Renal cortical epithelial cell (primary cell): ENCODE measurements at regions not wholly inside any gene's neighbourhood (a gene's known extent, or its start where the extent isn't known, plus 50 kb on each side); places are given as distances from the start of the nearest gene placed in this dataset.
"Not testable (repeated sequence)": the region's sequence is repeated elsewhere in the genome, so short reads cannot be mapped to it uniquely, and the experiment has no call there.

Source experiments
- DNase-seq: peaks from one replicate; pipeline ENCODE4 v3.0.0-alpha.2; 2011; ENCODE audit warnings: low read depth

DNA sequence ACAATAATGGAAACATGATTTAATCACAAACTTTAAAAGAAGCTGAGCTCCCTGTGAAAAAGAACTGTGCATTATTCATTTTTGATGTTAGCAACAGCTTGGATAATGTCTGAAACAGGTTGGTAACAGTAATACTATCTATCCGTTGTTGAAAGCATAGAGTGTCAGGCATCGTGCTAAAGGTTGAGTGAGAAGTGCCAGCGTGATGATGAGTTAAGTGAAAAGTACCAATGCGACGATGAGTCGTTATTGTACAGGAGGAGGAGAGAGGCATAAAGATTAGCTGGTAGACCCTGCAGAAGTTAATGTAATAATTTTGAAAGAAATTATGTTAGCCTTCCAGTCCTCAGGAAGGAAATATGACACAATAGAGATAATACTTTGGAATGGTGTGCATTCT, 593.6 kb downstream of the MAT2B start:
- no peak for DNase-seq

DNA sequence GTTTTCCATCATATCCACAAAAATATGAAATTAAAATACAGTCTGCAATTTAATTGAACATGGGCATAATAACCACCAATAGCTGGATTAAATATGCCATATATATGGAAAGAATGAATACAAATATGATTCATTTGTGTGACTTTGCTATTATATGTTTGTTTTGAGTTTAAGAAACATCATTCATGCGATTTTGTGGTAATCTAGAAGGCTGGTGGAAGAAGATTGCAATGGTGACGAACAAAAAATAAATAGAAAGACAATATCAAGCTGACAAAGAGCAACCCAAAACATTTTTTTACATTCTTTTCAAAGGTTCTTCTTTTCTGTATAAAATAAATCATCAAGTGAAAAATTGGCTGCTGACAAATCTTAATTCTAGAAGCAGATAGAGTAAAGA, 610.0 kb downstream of the MAT2B start:
- DNase-seq, result no peak

DNA sequence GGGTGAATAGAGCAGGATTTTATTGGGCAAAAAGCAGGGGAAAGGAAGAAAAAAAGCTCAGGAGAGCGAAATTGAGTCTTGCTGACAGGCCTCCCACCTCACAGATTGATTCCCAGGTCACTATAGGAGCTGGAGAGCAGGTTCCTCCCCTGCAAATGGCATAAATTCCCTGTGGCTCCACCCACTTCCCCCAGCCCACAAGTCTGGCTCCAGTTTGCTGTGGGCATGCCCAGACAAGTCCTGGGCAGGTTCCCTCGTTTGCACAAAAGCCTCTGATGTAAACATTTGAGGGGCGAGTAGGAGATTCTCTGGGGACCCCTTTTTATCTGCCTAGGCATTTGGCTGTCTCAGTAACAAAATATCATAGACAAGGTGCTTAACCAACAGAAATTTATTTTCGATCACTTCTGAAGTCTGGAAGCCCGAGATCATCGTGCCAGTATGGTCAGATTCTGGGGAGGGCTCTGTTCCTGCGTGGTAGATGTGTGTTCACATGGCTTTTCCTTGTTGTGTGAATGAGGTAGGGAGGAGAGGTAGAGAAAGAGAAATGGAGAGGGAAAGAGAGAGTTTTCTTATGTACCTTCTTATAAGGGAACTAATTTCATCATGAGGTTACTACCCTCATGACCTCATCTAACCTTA, 614.5 kb downstream of the MAT2B start:
- peak; percentile 55 for DNase-seq

DNA sequence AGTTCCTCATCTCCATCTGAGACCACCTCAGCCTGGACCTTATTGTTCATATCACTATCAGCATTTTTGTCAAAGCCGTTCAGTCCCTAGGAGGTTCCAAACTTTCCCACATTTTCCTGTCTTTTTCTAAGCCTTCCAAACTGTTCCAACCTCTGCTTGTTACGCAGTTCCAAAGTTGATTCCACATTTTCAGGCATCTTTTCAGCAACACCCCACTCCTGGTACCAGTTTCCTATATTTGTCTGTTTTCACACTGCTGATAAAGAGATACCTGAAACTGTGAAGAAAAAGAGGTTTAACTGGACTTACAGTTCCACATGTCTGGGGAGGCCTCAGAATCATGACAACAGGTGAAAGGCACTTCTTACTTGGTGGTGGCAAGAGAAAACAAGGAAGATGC, 622.1 kb downstream of the MAT2B start:
- DNase-seq, result no peak

DNA sequence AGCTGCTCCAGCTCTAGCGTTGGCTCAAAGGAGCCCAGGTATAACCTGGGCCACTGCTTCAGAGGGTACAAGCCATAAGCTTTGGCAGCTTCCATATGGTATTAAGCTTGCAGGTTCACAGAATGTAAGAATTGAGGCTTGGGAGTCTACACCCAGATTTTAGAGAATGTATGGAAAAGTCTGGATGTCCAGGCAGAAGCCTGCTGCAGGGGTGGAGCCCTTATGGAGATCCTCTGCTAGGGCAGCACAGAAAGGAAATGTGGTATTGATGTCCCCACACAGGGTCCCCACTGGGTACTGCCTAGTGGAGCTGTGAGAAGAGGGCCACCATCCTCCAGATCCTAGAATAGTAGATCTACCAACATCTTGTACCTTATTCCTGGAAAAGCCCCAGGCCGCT, 626.9 kb downstream of the MAT2B start:
- DNase-seq, result no peak

DNA sequence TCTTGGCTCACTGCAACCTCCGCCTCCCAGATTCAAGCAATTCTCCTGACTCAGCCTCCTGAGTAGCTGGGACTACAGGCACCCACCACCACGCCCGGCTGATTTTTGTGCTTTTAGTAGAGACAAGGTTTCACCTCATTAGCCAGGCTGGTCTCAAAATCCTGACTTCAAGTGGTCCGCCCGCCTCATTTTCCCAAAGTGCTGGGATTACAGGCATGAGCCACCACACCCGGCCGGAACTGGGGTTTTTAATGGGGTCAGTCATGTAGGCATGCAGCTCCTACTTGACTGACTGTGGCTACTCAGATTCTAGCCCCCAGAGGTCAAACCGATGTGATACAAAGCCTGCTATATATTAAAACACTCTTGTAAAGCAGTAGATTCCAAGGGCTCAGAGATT, 631.7 kb downstream of the MAT2B start:
- no peak for DNase-seq

DNA sequence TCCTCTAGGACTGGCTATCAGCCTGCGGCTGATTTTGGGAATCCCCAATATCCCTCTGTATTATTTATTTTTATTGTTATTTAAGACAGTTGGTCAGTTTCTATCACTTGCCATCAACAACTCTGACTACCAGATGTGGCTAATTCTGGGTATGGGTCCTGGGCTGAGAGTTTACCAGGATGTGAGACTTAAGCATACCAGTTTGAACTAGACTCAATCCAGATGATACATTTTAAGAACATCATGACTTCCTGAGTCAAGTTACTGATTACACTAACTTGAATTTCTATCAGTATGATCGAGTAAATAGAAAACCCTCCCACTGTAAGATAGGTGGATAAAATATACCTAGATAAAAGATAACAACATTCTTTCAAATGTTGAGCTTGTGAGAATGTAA, 634.0 kb downstream of the MAT2B start:
- no peak for DNase-seq

DNA sequence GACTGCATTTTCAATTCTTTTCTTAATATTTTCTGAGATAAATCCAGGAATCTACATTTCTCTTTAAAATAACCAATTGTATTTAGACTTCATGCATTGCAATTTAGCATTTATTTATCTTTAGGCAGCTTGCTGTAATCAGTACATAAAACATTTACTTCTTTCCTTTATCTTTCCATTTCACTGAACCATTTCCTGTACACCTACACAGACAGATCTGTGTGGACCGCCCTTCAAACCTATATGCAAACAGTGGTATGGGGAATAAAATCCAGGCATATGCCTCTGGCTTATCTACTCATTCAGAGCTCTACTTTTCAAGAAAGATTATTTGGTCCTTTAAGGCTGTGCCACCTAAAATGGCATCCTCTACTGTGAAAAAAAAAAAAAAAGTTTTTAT, 640.0 kb downstream of the MAT2B start:
- DNase-seq, result no peak

DNA sequence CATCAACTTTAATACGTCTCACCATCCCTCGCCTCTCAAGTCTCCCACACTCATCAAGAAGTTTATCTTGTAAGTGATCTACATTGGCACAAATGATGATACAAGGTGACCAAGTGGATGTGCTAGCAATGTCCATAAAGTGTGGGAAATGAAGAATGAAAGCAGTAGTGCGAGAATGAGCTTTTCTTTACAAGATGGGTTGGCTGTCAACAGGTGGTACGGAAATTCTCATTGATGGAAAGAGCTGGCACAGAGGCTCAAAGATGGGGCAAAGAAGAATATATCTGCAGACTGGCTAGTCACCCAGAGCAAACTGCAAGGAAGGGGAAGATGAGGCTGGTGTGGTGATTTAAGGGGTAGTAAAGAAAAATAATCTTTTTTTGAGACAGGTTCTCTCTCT, 640.8 kb downstream of the MAT2B start:
- DNase-seq, result no peak

DNA sequence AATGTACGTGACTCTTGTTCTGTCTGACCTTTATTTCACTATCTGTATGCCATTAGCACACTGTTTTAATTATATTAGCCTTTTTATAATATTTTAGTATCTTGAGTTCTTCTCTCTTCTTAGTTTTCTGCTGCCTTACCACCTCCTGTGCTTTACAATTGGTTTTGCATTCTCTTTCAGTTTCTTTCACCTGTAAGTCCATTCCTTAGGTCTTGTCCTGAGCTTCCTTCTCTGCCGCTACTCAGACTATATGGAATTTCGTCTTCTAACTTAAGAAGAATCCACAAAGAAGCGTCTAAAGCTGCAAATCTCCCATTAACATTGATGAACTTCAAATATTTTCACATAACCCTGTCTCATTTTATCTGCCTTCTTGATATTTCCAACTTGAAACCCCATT, 642.9 kb downstream of the MAT2B start:
- DNase-seq, result no peak

DNA sequence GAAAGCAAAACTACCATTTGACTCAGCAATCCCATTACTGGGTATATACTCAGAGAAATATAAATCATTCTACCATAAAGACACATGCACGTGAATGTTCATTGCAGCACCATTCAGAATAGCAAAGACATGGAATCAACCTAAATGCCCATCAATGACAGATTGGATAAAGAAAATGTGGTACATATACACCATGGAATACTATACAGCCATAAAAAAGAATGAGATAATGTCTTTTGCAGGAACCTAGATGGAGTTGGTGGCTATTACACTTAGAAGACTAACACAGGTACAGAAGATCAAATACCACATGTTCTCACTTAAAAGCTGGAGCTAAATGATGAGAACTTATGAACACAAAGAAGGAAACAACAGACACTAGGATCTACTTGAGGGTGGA, 647.1 kb downstream of the MAT2B start:
- not testable (repeated sequence) for DNase-seq

DNA sequence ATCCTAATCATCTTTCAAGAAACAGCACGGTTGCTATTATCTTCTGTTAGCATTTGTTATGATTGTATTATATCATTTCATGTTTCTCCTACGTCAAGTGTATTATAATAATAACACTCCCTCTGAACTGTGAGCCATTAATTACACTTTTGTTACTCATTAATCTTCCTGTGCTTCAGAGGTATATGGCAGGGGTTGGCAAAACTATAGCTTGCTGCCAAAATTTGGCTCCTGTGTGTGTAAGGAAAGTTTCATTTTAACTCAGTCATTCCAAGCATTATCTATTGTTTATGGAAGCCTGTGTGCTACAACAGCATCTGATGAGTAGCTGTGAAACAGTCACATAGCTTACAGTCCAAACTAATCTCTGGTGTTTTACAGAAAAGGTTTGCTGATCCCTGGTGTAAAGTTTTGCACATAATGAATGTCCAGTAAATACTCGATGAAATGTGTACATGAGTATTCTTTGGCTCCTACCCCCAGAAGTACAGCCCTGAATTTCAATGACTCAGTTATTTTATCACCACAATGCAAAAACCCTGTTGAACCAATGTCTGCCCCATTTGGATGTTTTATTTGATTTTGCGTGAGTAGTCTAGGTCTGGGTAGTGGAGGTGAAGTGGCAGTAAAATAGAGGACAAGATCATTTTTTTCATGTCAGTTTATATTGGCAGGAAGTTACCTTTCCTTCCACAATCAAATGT, 648.2 kb downstream of the MAT2B start:
- peak; percentile 16 for DNase-seq

DNA sequence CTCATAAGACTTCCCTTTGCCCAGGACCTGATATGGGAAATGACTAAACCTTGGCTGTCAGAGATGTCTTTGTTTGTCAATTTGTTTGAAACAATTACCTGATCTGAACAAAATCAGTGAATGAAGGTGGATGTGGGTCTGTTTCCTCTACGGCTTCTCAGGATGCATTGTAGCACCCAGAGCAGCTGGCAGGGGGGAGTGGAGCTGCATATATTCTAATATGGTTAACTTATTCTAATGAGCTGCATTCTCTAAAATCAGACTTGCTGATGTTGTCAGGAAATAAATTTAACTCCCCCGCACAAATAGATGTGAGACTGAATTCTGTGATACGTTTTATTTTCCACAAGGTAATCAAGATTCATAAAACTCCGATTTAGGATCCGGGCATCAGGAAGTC, 665.4 kb downstream of the MAT2B start:
- DNase-seq, result no peak

DNA sequence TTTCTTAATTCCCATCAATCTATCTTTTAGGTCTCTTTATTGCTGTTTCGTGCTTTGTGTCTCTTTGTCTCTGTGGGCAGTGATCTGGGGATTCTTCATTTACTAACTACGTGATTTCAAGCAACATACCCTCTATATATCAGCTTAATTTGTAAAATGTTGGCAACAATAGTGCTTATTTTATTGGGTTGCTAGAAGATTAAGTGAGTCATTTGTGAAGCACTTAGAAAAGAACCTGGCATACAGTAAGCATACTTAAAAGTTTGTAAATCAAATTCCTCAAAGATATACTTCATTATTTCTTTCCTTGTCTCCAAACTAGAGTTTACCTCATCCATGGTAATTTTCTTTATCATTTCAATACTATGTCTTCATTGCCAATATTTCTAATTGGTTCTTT, 669.7 kb downstream of the MAT2B start:
- DNase-seq, result peak; percentile 61

DNA sequence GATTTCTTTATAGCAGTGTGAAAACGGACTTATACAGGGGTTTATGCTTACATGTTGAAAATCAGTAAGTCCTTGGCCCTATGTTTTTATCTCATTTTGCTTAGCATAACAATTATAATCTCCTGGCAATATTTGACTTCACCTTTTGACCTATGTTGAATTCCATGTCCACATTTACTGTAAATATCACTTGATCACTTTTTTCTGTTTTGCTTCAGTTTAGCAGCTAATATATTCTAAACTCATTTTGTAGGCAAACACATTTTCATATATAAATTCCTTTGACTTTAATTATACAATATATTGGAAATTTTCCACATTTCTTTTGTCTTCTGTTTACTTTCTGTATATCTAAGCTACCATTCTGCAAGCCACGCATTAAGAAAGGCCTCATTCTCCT, 674.0 kb downstream of the MAT2B start:
- DNase-seq, result no peak

DNA sequence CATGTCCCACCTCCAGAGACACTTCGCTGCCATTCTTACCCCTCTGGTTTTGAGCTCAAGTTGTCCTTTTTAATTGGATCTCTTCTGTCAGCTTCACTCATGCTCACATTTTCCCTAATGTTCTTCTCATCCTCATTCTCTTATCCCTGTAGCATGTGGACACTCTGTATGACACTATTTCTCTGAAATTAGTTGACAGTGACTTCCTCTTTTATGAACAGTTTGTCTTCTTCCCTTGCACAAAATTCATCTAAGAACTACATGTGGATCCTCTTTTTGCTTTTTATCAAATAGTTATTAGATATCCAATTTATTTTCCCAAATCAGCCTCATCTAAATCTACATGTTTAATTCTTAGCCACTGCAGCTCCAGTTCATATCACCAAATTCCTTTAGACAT, 676.2 kb downstream of the MAT2B start:
- DNase-seq, result no peak

DNA sequence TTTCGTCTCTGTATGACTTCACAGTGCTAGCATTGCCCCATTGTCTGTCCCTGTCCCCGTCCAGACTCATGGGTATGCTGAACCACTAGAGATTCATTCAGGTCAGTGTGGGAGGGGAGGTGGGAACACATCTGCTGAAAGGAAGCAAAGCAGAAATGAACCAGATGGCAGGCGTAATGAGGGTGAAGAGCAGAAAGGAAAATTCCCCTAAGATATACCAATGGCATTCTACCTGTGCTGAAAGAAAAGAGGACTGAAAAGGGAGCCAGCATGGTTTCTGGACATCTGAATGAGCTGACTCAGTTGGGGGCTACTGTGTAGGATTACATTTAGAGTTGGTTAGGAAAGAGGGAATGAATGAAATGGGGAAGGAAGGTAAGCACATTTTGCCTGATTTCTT, 678.7 kb downstream of the MAT2B start:
- DNase-seq, result no peak

DNA sequence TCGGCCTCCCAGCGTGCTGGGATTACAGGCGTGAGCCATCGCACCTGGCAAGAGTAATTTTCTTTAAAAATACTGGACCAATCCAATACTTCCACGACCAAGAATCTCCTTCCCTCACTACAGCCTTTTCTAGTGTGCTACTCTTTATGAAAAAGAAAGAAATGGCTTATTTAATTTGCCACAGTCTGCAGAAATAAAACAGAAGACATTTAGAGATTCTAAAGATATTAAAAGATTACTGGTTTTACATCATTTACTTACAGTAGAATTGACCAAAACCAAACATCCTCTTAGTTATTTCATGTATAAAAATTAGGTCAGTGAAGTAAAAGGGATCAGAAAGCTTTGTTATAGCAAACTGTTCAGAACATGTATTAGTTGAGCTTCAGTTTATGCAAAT, 679.6 kb downstream of the MAT2B start:
- no peak for DNase-seq

DNA sequence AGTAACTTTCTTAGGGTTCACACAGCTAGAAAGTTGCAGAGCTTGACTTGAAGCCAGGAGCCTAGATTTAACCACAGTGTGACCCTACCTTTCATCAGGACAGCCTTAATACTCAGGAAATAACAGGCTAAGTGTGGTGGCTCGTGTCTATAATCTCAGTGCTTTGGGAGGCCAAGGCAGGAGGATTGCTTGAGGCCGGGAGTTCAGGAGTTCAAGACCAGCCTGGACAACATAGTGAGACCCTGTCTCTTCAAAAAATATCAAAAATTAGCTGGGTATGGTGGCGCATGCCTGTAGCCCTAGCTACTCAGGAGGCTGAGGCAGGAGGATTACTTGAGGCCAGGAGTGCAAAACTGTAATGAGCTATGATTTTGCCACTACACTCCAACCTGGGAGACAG, 681.1 kb downstream of the MAT2B start:
- DNase-seq, result no peak

DNA sequence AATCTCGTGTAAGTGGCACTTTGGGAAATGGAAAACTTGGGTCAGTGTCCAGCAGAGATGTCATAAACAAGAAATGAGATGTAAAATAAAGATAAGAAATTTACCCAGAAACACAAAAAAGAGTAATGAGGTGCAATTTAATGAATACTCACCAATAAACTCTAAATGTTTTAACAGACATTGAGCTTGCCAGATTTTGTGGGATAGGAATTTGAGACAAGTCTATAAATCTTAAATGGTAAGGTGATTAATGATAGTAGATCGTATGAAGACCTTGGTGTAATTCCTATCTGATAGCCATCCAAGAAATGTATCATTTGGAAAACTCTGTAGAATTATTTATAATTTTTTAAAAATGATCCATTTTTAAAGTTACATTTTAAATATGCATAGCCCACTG, 682.4 kb downstream of the MAT2B start:
- no peak for DNase-seq

DNA sequence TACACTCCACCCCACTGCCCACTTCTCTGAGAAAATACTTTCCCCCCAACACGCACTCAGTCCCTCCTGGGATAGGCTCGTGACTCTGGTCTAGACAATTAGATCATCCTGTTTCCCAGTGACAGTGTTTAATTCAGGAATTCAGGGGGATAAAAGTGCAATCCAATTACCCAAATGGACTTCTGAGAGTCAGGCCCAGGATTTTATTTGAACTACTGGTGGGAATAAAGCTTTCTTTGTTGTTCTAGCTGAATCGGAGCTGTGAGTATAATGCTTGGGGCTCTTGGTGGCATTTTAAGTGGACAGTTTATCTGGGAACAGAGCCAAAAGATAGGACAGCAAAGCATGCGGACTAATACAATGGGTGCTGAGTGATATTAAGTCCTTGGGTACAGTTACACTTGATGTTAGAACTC, 683.3 kb downstream of the MAT2B start:
- DNase-seq, result no peak

DNA sequence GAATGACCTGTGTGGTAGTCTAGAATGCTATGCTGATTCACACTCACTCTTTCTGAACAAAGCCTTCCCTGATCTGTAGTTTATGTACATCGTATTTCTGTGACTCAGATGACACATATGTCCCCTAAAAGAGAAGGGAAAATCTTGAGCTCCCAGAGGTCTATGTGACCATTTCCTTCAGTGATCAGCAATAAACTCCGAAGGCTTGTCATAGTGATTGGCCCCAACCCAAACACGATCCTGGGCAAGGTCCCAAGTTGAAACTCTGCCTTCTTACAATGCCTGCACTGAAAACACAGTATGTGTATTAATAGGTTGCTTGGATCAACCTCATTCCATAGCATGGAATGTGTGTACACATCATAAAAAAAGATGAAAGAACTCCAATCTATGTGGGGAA, 685.8 kb downstream of the MAT2B start:
- peak; percentile 57 for DNase-seq

DNA sequence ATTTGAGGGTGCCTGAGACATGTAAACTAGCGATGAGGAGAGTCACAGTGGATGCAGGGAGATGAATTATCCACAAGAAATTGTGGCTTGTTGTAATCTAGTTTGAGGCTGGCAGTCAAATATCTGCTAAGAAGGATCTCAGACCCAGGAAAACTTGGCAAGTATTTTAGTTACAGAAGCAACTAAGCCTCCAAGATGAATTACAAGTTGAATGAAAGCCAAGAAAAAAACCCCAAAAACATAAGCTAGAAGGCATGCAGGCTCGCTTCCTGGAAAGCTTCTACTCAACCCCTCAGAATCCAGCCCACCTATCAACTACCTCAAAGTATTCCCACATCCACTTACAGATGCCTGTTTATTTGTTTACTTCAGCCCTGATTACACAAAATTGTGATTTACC, 696.9 kb downstream of the MAT2B start:
- DNase-seq, result no peak
